HFF-Myc (cell line): ENCODE measurements at regions not wholly inside any gene's neighbourhood (a gene's known extent, or its start where the extent isn't known, plus 50 kb on each side); places are given as distances from the start of the nearest gene placed in this dataset.

Source experiments
- DNase-seq: peaks from one replicate; pipeline ENCODE4 v3.0.0-alpha.2; 2011; ENCODE audit warnings: low read depth; ENCODE audit errors: extremely low read depth
- H3K4me3 ChIP-seq: replicated peaks from 2 replicates; pipeline ENCODE4 v1.5.1; 2011; ENCODE audit warnings: low read depth, mild to moderate bottlenecking, control low read depth, low read length
- TF ChIP-seq, protein P1 (sequence below): IDR thresholded peaks from 2 replicates; pipeline ENCODE4 v1.5.1; 2012; ENCODE audit warnings: mild to moderate bottlenecking, low read depth, low read length, control low read depth; ENCODE audit errors: missing control alignments

DNA sequence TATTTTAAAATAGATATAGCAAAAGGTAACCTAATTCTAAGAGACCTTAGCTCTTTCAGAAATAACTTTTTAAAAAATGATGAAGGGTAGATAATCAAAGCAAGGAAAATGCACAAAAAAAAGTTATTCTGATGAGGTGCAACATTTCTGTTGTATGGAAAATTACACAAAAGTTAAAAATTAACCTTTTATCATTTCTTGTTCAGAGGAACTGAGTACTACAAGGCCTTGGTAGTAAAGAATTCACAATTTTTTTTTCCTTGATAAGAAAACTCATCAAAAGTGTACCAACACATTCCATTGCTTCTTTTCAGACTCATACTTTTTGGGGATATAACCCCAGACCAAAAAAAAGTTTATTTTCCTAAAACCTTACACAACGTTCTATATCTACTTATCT, 213.0 kb downstream of the IL15 start:
- TF ChIP-seq, protein P1, sequence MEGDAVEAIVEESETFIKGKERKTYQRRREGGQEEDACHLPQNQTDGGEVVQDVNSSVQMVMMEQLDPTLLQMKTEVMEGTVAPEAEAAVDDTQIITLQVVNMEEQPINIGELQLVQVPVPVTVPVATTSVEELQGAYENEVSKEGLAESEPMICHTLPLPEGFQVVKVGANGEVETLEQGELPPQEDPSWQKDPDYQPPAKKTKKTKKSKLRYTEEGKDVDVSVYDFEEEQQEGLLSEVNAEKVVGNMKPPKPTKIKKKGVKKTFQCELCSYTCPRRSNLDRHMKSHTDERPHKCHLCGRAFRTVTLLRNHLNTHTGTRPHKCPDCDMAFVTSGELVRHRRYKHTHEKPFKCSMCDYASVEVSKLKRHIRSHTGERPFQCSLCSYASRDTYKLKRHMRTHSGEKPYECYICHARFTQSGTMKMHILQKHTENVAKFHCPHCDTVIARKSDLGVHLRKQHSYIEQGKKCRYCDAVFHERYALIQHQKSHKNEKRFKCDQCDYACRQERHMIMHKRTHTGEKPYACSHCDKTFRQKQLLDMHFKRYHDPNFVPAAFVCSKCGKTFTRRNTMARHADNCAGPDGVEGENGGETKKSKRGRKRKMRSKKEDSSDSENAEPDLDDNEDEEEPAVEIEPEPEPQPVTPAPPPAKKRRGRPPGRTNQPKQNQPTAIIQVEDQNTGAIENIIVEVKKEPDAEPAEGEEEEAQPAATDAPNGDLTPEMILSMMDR, result no peak
- H3K4me3 ChIP-seq, result no peak overlapping the region
- no peak for DNase-seq

DNA sequence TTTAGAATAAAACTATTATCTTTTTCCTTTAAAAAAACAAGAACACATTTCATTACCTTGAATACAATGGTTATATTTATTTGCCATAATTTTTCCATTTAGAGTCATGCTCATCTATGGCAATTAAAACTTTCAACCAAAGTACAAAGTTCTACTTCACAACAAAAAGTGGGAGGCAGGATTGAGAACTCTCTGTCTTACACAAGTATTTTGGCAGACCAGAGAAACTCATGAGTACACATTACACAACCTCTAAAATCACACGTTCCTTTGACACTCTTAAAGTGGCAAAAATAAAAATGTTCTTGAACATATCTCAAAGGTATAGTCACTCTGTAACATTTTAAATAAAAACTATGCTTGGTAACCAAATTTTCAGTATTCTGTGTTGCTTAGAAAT, 213.4 kb downstream of the IL15 start:
- TF ChIP-seq, protein P1, result no peak
- DNase-seq, result no peak
- no peak overlapping the region for H3K4me3 ChIP-seq

DNA sequence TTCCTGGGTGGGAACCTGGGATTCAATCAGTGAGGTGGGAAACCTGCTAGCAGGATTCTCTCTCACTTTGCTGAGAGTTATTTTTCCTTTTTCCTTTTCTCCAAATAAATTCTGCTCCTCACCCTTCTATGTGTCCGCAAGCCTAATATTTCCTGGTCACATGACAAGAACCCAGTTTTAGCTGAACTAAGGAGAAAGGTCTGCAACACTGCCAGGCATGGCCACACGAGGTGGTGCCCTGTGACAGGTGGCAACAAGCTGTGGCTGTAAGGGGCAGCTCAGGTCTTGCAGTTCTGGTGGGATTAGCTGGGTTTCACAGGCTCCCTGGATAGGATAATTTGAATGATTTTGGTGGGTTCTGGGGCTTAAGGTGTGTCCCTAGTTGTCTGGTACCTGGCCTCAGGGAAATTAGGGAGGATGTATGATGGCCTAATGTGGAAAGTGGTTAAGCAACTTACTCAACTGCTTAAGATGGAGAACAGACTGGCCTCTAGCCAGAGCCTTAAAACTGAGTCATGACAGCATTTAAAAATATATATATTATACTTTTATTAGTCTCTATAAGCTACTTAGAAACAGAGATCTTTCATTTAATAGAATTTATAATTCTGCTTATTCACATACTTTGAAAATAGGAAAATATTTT, 215.0 kb downstream of the IL15 start:
- TF ChIP-seq, protein P1, result no peak
- DNase-seq, result no peak
- H3K4me3 ChIP-seq, result no peak overlapping the region

DNA sequence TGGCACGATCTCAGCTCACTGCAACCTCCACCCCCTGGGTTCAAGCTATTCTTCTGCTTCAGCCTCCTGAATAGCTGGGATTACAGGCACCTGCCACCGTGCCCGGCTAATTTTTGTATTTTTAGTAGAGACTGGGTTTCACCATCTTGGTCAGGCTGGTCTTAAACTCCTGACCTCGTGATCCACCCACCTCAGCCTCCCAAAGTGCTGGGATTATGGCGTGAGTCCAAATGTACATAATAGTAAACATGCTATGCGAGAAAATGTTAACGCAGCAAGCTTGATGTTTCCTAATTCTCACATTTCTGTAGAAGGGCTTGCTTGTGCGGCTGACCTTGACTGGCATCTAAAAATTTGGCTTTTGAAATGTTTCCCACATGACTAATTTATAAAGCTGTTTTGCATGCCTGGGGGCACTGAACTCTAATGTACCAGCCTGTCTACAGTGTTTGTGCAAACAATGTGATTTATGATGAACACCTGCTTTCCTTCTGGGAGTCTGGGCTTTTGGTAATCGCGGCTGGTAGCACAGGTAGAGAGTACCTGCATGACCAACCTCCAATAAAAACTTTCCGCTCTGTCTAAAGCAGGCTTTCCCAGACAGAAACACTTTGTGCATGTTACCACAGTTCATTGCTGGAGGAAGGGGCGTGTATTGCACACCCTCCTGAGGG, 216.8 kb downstream of the IL15 start:
- no peak overlapping the region for H3K4me3 ChIP-seq
- DNase-seq, result no peak
- TF ChIP-seq, protein P1, result no peak

DNA sequence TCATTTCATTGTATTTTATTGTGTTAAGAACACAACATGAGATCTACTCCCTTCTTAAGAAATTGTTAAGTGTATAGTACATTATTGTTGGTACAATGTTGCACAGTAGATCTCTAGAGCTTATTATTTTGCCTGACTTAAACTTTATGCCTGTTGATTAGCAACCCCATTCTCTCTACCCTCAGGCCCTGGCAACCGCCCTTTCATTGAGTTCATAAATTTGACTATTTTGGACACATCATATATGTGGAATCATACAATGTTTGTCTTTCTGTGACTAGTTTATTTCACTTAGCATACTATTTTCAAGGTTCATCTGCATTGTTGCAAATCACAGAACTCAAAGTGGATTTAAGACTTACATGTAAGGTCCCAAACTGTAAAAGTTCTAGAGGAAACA, 222.1 kb downstream of the IL15 start:
- H3K4me3 ChIP-seq, result no peak overlapping the region
- no peak for DNase-seq
- TF ChIP-seq, protein P1, result no peak

DNA sequence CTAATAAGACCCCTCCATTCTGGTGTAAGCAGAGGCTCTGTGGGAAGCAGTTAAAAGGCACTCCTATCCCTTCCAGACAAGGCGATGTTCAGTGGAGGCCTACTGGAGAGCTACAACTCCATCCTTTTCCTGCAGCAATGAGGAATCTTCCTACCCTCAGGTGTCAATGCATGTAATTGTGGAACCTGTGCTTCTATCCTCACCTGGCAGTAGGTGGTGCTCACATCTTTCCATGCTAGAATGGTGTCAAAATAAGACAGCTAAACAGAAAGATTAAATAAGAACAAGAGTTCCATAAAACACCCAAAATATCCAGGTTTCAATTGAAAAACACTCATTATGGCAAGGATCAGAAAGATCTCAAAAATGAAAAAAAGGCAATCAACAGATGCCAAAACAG, 224.6 kb downstream of the IL15 start:
- TF ChIP-seq, protein P1, result no peak
- no peak for DNase-seq
- no peak overlapping the region for H3K4me3 ChIP-seq
